Activated T-cell treated with anti-CD3 and anti-CD28 coated beads, Interleukin-2, amount 50 U/mL, for 72 hours (primary cell): ENCODE measurements at regions not wholly inside any gene's neighbourhood (a gene's known extent, or its start where the extent isn't known, plus 50 kb on each side); places are given as distances from the start of the nearest gene placed in this dataset.

Experiments
- ATAC-seq, 2 donors: fragments of 150-1000 bp; cut with Tn5 transposase; replicated peaks in 1 of 2; 2 replicates each; pipeline ENCODE4 v1.10.0; 2021; ENCODE audit warnings: moderate library complexity in 2 of 2, mild to moderate bottlenecking in 1 of 2
- DNase-seq, 2 donors: peaks; one replicate each; pipeline ENCODE4 v3.0.0; 2021 to 2022; ENCODE audit warnings: mixed read lengths in 1 of 2
- H3K27ac Mint-ChIP-seq: one replicate; pipeline ENCODE4 v1.8.0; 2022; ENCODE audit warnings: mild to moderate bottlenecking, moderate library complexity, mixed read lengths
- H3K27me3 Mint-ChIP-seq: one replicate; pipeline ENCODE4 v1.8.0; 2022; ENCODE audit warnings: low read depth, mixed read lengths
- H3K36me3 Mint-ChIP-seq, 2 donors: one replicate each; pipeline ENCODE4 v1.8.0; 2022; ENCODE audit warnings: mixed read lengths in 2 of 2, mild to moderate bottlenecking in 1 of 2; ENCODE audit not compliant: insufficient read depth in 2 of 2
- H3K4me1 Mint-ChIP-seq: one replicate; pipeline ENCODE4 v1.8.0; 2022; ENCODE audit warnings: low read depth, mixed read lengths
- H3K4me3 Mint-ChIP-seq, 2 donors: one replicate each; pipeline ENCODE4 v1.8.0; 2022; ENCODE audit warnings: mild to moderate bottlenecking in 2 of 2, mixed read lengths in 2 of 2, moderate library complexity in 2 of 2
- H3K9me3 Mint-ChIP-seq, 2 donors: one replicate each; pipeline ENCODE4 v1.8.0; 2022; ENCODE audit warnings: mixed read lengths in 2 of 2

- peaks cover 24 to 36% of the 10 kb centered on the region in 2 donors for H3K36me3 Mint-ChIP-seq
- peak overlapping the region; percentile 48 to 75 for H3K4me3 Mint-ChIP-seq
- peaks cover 14 to 21% of the 10 kb centered on the region in 2 donors for H3K9me3 Mint-ChIP-seq
- ATAC-seq (no peak), DNase-seq (no peak)
- peak overlapping the region; percentile 94 for H3K27ac Mint-ChIP-seq
- H3K4me1 Mint-ChIP-seq: peaks cover 29% of the 10 kb centered on the region
- H3K27me3 Mint-ChIP-seq: no peaks in the 10 kb centered on the region
Observed at GRCh38 chr3:105987809-105988208, 119.0 kb upstream of the CBLB start.

- Mint-ChIP-seq H3K36me3 (peaks cover 23 to 38% of the 10 kb centered on the region in 2 donors), H3K4me3 (peak overlapping the region; percentile 48 to 75), H3K27ac (peak overlapping the region; percentile 94), H3K9me3 (peaks cover 14 to 19% of the 10 kb centered on the region in 2 donors), H3K4me1 (peaks cover 29% of the 10 kb centered on the region), H3K27me3 (no peaks in the 10 kb centered on the region)
- no peak for DNase-seq
- ATAC-seq: peak in 1 of 2 donors; percentile 53
Observed at GRCh38 chr3:105988540-105989212, 119.9 kb upstream of the CBLB start.

- DNase-seq (no peak), ATAC-seq (no peak)
- H3K9me3 Mint-ChIP-seq: peaks cover 6 to 10% of the 10 kb centered on the region in 2 donors
- H3K27me3 Mint-ChIP-seq: no peaks in the 10 kb centered on the region
- H3K27ac Mint-ChIP-seq: no peak overlapping the region
- peaks cover 11% of the 10 kb centered on the region for H3K4me1 Mint-ChIP-seq
- peaks cover 16 to 26% of the 10 kb centered on the region in 2 donors for H3K36me3 Mint-ChIP-seq
- H3K4me3 Mint-ChIP-seq: no peak overlapping the region
Observed at GRCh38 chr3:105996781-105997180, 128.0 kb upstream of the CBLB start.

GRCh38 chr3:105997466-105997799, 128.6 kb upstream of the CBLB start:
- Mint-ChIP-seq H3K9me3 (peaks cover 5 to 9% of the 10 kb centered on the region in 2 donors), H3K4me1 (peaks cover 11% of the 10 kb centered on the region), H3K4me3 (no peak overlapping the region), H3K36me3 (peaks cover 15 to 24% of the 10 kb centered on the region in 2 donors), H3K27ac (no peak overlapping the region), H3K27me3 (no peaks in the 10 kb centered on the region)
- DNase-seq: no peak
- ATAC-seq: peak in 1 of 2 donors; percentile 22

- peaks cover 4 to 8% of the 10 kb centered on the region in 2 donors for H3K9me3 Mint-ChIP-seq
- no peaks in the 10 kb centered on the region for H3K27me3 Mint-ChIP-seq
- peaks cover 13% of the 10 kb centered on the region for H3K4me1 Mint-ChIP-seq
- ATAC-seq: peak; percentile 44 to 57
- DNase-seq: no peak
- no peak overlapping the region for H3K4me3 Mint-ChIP-seq
- peaks cover 14 to 19% of the 10 kb centered on the region in 2 donors for H3K36me3 Mint-ChIP-seq
- no peak overlapping the region for H3K27ac Mint-ChIP-seq
Observed at GRCh38 chr3:105997800-105998526, 129.2 kb upstream of the CBLB start.

GRCh38 chr3:105999856-106000255, 131.0 kb upstream of the CBLB start:
- Mint-ChIP-seq H3K36me3 (peaks cover 13 to 16% of the 10 kb centered on the region in 2 donors), H3K9me3 (peaks cover 5 to 8% of the 10 kb centered on the region in 2 donors), H3K4me1 (peaks cover 29% of the 10 kb centered on the region), H3K27me3 (no peaks in the 10 kb centered on the region), H3K4me3 (no peak overlapping the region), H3K27ac (no peak overlapping the region)
- no peak for ATAC-seq
- no peak for DNase-seq

GRCh38 chr3:106001923-106002322, 133.1 kb upstream of the CBLB start:
- Mint-ChIP-seq H3K36me3 (peaks cover 5 to 12% of the 10 kb centered on the region in 2 donors), H3K4me3 (no peak overlapping the region), H3K9me3 (peaks cover 0 to 5% of the 10 kb centered on the region in 2 donors), H3K4me1 (peaks cover 37% of the 10 kb centered on the region), H3K27ac (no peak overlapping the region), H3K27me3 (no peaks in the 10 kb centered on the region)
- ATAC-seq (no peak), DNase-seq (no peak)

- ATAC-seq: peak; percentile 50 to 85
- peaks cover 10 to 13% of the 10 kb centered on the region in 2 donors for H3K9me3 Mint-ChIP-seq
- peaks cover 14 to 27% of the 10 kb centered on the region in 2 donors for H3K36me3 Mint-ChIP-seq
- H3K27me3 Mint-ChIP-seq: no peaks in the 10 kb centered on the region
- H3K4me3 Mint-ChIP-seq: peak overlapping the region; percentile 49 to 67
- peak overlapping the region; percentile 48 for H3K27ac Mint-ChIP-seq
- peaks cover 41% of the 10 kb centered on the region for H3K4me1 Mint-ChIP-seq
- DNase-seq: no peak
Observed at GRCh38 chr3:106004137-106004681, 135.4 kb upstream of the CBLB start.

- Mint-ChIP-seq H3K27me3 (no peaks in the 10 kb centered on the region), H3K9me3 (peaks cover 10 to 13% of the 10 kb centered on the region in 2 donors), H3K4me1 (peaks cover 47% of the 10 kb centered on the region), H3K36me3 (peaks cover 16 to 30% of the 10 kb centered on the region in 2 donors), H3K4me3 (peak overlapping the region in 1 of 2 donors; percentile 67), H3K27ac (peak overlapping the region; percentile 48)
- DNase-seq: no peak
- no peak for ATAC-seq
Observed at GRCh38 chr3:106004826-106005225, 136.0 kb upstream of the CBLB start.

GRCh38 chr3:106006001-106006400, 137.2 kb upstream of the CBLB start:
- Mint-ChIP-seq H3K36me3 (peaks cover 15 to 25% of the 10 kb centered on the region in 2 donors), H3K27ac (no peak overlapping the region), H3K4me1 (peaks cover 59% of the 10 kb centered on the region), H3K9me3 (peaks cover 8 to 13% of the 10 kb centered on the region in 2 donors), H3K4me3 (no peak overlapping the region), H3K27me3 (no peaks in the 10 kb centered on the region)
- no peak for DNase-seq
- ATAC-seq: no peak

- H3K4me3 Mint-ChIP-seq: no peak overlapping the region
- H3K27me3 Mint-ChIP-seq: no peaks in the 10 kb centered on the region
- H3K4me1 Mint-ChIP-seq: peaks cover 65% of the 10 kb centered on the region
- H3K36me3 Mint-ChIP-seq: peaks cover 15 to 25% of the 10 kb centered on the region in 2 donors
- no peak overlapping the region for H3K27ac Mint-ChIP-seq
- no peak for ATAC-seq
- DNase-seq: no peak
- H3K9me3 Mint-ChIP-seq: peaks cover 8 to 13% of the 10 kb centered on the region in 2 donors
Observed at GRCh38 chr3:106006571-106006970, 137.8 kb upstream of the CBLB start.

- no peak overlapping the region for H3K4me3 Mint-ChIP-seq
- H3K9me3 Mint-ChIP-seq: peaks cover 8 to 13% of the 10 kb centered on the region in 2 donors
- ATAC-seq (no peak), DNase-seq (no peak)
- H3K27me3 Mint-ChIP-seq: no peaks in the 10 kb centered on the region
- H3K36me3 Mint-ChIP-seq: peaks cover 15 to 25% of the 10 kb centered on the region in 2 donors
- peaks cover 70% of the 10 kb centered on the region for H3K4me1 Mint-ChIP-seq
- H3K27ac Mint-ChIP-seq: no peak overlapping the region
Observed at GRCh38 chr3:106007512-106007911, 138.7 kb upstream of the CBLB start.

- H3K4me3 Mint-ChIP-seq: no peak overlapping the region
- peaks cover 15 to 24% of the 10 kb centered on the region in 2 donors for H3K36me3 Mint-ChIP-seq
- H3K4me1 Mint-ChIP-seq: peaks cover 72% of the 10 kb centered on the region
- peaks cover 7 to 13% of the 10 kb centered on the region in 2 donors for H3K9me3 Mint-ChIP-seq
- H3K27ac Mint-ChIP-seq: peak overlapping the region; percentile 85
- no peaks in the 10 kb centered on the region for H3K27me3 Mint-ChIP-seq
- DNase-seq (no peak), ATAC-seq (no peak)
Observed at GRCh38 chr3:106008766-106009165, 140.0 kb upstream of the CBLB start.
